SK-N-SH (cell line): ENCODE measurements at regions not wholly inside any gene's neighbourhood (a gene's known extent, or its start where the extent isn't known, plus 50 kb on each side); places are given as distances from the start of the nearest gene placed in this dataset.
A peak's percentile ranks its signal among the peaks of the same experiment; 100 is the strongest.

ENCODE experiments used
- CTCF ChIA-PET: fragments of 300-600, 350-600 bp; formaldehyde crosslinking; extraction: SDS; loops from one replicate; lab custom pipeline; 2021; lab: Yijun Ruan, JAX
- POLR2A ChIA-PET: fragments of 350-600 bp; sonication (Branson Sonifier 250); formaldehyde crosslinking; extraction: SDS; loops from one replicate; lab custom pipeline; 2020; ENCODE audit warnings: antibody characterized with exemption, inconsistent platforms; lab: Yijun Ruan, JAX
- DNase-seq: peaks from one replicate; pipeline ENCODE4 v3.0.0; 2012
- H2AFZ ChIP-seq: fragments of 200-600 bp; sonication (generic); 2 replicates; pipeline ENCODE4 v1.8.1; 2016; ENCODE audit warnings: antibody characterized with exemption, mild to moderate bottlenecking, low read depth
- H3F3A ChIP-seq: fragments of 200-600 bp; sonication (generic); replicated peaks from 2 replicates; pipeline ENCODE3; 2016; ENCODE audit warnings: antibody characterized with exemption, mild to moderate bottlenecking; ENCODE audit not compliant: insufficient read depth
- H3K27ac ChIP-seq, 2 experiments: fragments of 200-500 bp in 1 of 2; fragments of 200-600 bp in 1 of 2; sonication (Bioruptor generic) in 1 of 2; sonication (generic), shearing (Covaris generic) in 1 of 2; 2 replicates each; pipeline versions ENCODE4 v1.5.1 to v1.6.1; 2014 to 2016; ENCODE audit warnings: low read depth in 2 of 2, inconsistent platforms in 1 of 2, low read length in 1 of 2, mild to moderate bottlenecking in 1 of 2, mixed read lengths in 1 of 2
- H3K27me3 ChIP-seq: fragments of 200-600 bp; sonication (generic), shearing (Covaris generic); 2 replicates; pipeline ENCODE4 v1.6.1; 2016; ENCODE audit warnings: mixed run types; ENCODE audit not compliant: insufficient read depth
- H3K36me3 ChIP-seq, 2 experiments: fragments of 200-500 bp in 1 of 2; fragments of 200-600 bp in 1 of 2; sonication (Bioruptor generic) in 1 of 2; sonication (generic) in 1 of 2; replicated peaks in 1 of 2; 2 replicates each; pipeline versions ENCODE3 to v1.5.1; 2014 to 2016; ENCODE audit warnings: low read length in 1 of 2, mild to moderate bottlenecking in 1 of 2; ENCODE audit not compliant: insufficient read depth in 2 of 2, control insufficient read depth in 1 of 2
- H3K4me1 ChIP-seq, 2 experiments: fragments of 200-500 bp in 1 of 2; fragments of 200-600 bp in 1 of 2; sonication (Bioruptor generic) in 1 of 2; sonication (generic), shearing (Covaris generic) in 1 of 2; 2 replicates each; pipeline versions ENCODE4 v1.5.1 to v1.6.1; 2014 to 2016; ENCODE audit warnings: low read depth in 1 of 2, low read length in 1 of 2, mixed run types in 1 of 2; ENCODE audit not compliant: insufficient read depth in 2 of 2, control insufficient read depth in 1 of 2
- H3K4me2 ChIP-seq: fragments of 200-600 bp; sonication (generic), shearing (Covaris generic); 2 replicates; pipeline ENCODE4 v1.6.1; 2017; ENCODE audit warnings: mixed run types
- H3K4me3 ChIP-seq, 2 experiments: fragments of 200-500 bp in 1 of 2; fragments of 200-600 bp in 1 of 2; sonication (Bioruptor generic) in 1 of 2; sonication (generic), shearing (Covaris generic) in 1 of 2; 2 replicates each; pipeline versions ENCODE4 v1.5.1 to v1.8.1; 2014 to 2016; ENCODE audit warnings: low read depth in 2 of 2, inconsistent platforms in 1 of 2, low read length in 1 of 2, mild to moderate bottlenecking in 1 of 2, mixed read lengths in 1 of 2, moderate library complexity in 1 of 2
- H3K79me2 ChIP-seq: fragments of 200-600 bp; sonication (generic); 2 replicates; pipeline ENCODE4 v1.8.1; 2017; ENCODE audit warnings: mild to moderate bottlenecking; ENCODE audit not compliant: insufficient read depth
- H3K9ac ChIP-seq: fragments of 200-600 bp; sonication (generic); 2 replicates; pipeline ENCODE4 v1.6.1; 2017; ENCODE audit warnings: mixed run types
- H3K9me2 ChIP-seq: fragments of 200-600 bp; sonication (generic); 2 replicates; pipeline ENCODE4 v1.6.1; 2017; ENCODE audit warnings: mixed run types
- H3K9me3 ChIP-seq: fragments of 200-600 bp; sonication (generic); 2 replicates; pipeline ENCODE4 v1.6.1; 2017; ENCODE audit warnings: mixed run types, mild to moderate bottlenecking, moderate library complexity
- H4K20me1 ChIP-seq: fragments of 200-600 bp; sonication (generic); 2 replicates; pipeline ENCODE4 v1.6.1; 2017; ENCODE audit warnings: mild to moderate bottlenecking, mixed run types; ENCODE audit not compliant: insufficient read depth
- CHD2 ChIP-seq: fragments of 150-350 bp; IDR thresholded peaks from 2 replicates; pipeline ENCODE4 v1.6.1; 2018; ENCODE audit warnings: low read length; ENCODE audit not compliant: partially characterized antibody
- EP300 ChIP-seq, 2 experiments: IDR thresholded peaks; 2 replicates each; pipeline versions ENCODE4 v1.4.0 to v1.6.1; 2012; ENCODE audit warnings: borderline replicate concordance in 1 of 2, low read depth in 1 of 2, low read length in 1 of 2
- FOSL2 ChIP-seq: IDR thresholded peaks from 2 replicates; pipeline ENCODE4 v1.4.0; 2012; ENCODE audit warnings: low read depth, mild to moderate bottlenecking, moderate library complexity, borderline replicate concordance
- FOXM1 ChIP-seq: IDR thresholded peaks from 2 replicates; pipeline ENCODE4 v1.4.0; 2012; ENCODE audit warnings: low read depth, mild to moderate bottlenecking
- GATA2 ChIP-seq: sonication (generic); formaldehyde crosslinking; IDR thresholded peaks from 2 replicates; pipeline ENCODE4 v1.5.0; 2020; ENCODE audit warnings: mild to moderate bottlenecking, missing genetic modification reagents
- IRF3 ChIP-seq: fragments of 150-350 bp; IDR thresholded peaks from 2 replicates; pipeline ENCODE4 v1.6.1; 2016; ENCODE audit warnings: mild to moderate bottlenecking, low read depth, low read length
- JUND ChIP-seq: IDR thresholded peaks from 2 replicates; pipeline ENCODE4 v1.4.0; 2012
- MEF2A ChIP-seq: IDR thresholded peaks from 2 replicates; pipeline ENCODE4 v1.4.0; 2012; ENCODE audit warnings: low read depth, borderline replicate concordance
- NFIC ChIP-seq: IDR thresholded peaks from 2 replicates; pipeline ENCODE4 v1.4.0; 2012; ENCODE audit warnings: borderline replicate concordance
- PBX3 ChIP-seq: IDR thresholded peaks from 2 replicates; pipeline ENCODE4; 2012
- REST ChIP-seq: IDR thresholded peaks from 2 replicates; pipeline ENCODE4 v1.6.1; 2012; ENCODE audit warnings: mild to moderate bottlenecking, low read depth, low read length, moderate library complexity
- RXRA ChIP-seq: IDR thresholded peaks from 2 replicates; pipeline ENCODE4 v1.4.0; 2012; ENCODE audit warnings: low read depth, mild to moderate bottlenecking, borderline replicate concordance
- TCF12 ChIP-seq: IDR thresholded peaks from 2 replicates; pipeline ENCODE4 v1.4.0; 2012
- TEAD4 ChIP-seq: IDR thresholded peaks from 2 replicates; pipeline ENCODE4 v1.4.0; 2012; ENCODE audit warnings: mild to moderate bottlenecking, borderline replicate concordance; ENCODE audit not compliant: insufficient read depth
- USF1 ChIP-seq: IDR thresholded peaks from 2 replicates; pipeline ENCODE4 v1.4.0; 2012; ENCODE audit warnings: low read depth, borderline replicate concordance
- ZBTB33 ChIP-seq: IDR thresholded peaks from 2 replicates; pipeline ENCODE4 v1.4.0; 2012; ENCODE audit warnings: low read depth, borderline replicate concordance
- WGBS: methylation state at CpG from one replicate; pipeline ENCODE4 v1.1.6; 2017; ENCODE audit warnings: low lambda C conversion rate; 5-methylcytosine and 5-hydroxymethylcytosine counted together
- TF ChIP-seq, protein P1 (sequence below): IDR thresholded peaks from 2 replicates; pipeline ENCODE4 v1.4.0; 2012; ENCODE audit warnings: low read depth

DNA sequence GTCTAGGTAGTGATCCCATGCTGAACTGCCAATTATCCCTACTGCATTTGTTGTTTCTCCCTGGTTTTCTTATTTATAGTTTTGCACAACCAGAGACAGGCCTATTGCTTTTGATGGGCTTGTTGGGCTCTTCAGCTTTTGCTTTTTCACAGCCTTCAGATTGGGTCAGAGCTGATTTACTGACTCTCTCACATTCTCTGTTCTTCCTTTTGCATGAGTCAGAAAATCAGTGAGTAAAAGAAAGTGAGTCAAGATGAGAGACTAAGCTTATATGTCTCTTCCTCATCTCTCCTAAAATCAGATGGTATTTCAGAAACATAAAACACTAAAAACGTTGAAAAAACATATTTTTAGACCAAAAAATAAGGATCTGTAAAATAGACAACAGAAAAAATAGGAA, 1135.4 kb downstream of the XPNPEP1 start:
- 2% methylated on average over 1 of the region's 1 CpG for WGBS
- H3K9me3 ChIP-seq: no peaks in the 10 kb centered on the region
- H3K27me3 ChIP-seq: no peaks in the 10 kb centered on the region
- H3K4me3 ChIP-seq: no peak overlapping the region
- peaks cover 0 to 33% of the 10 kb centered on the region in 2 experiments; a peak in 3 of 4 replicates for H3K4me1 ChIP-seq
- TF ChIP-seq FOSL2 (peak; percentile 79), NFIC (peak; percentile 39; the same call in 1 of the 2 replicates), EP300 (IDR thresholded peaks at IDR 0.05; ENCODE audit: borderline replicate concordance in 1 of 2, low read depth in 1 of 2, low read length in 1 of 2) (peak in 1 of 2 experiments; percentile 46; a peak in 1 of 4 replicates), TEAD4 (no peak), FOXM1 (no peak), PBX3 (peak; percentile 78), JUND (peak; percentile 72), RXRA (no peak), ZBTB33 (no peak), USF1 (no peak), MEF2A (0 out of 2 replicates have a peak, but pooled peaks have one; percentile 19), GATA2 (no peak), TCF12 (peak; percentile 58; the same call in 1 of the 2 replicates)
- TF ChIP-seq, protein P1, sequence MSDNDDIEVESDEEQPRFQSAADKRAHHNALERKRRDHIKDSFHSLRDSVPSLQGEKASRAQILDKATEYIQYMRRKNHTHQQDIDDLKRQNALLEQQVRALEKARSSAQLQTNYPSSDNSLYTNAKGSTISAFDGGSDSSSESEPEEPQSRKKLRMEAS: 0 out of 2 replicates have a peak, but pooled peaks have one; percentile 30
- no peaks in the 10 kb centered on the region for H3K79me2 ChIP-seq
- H2AFZ ChIP-seq: 0 out of 2 replicates have a peak overlapping the region, but pooled peaks have one; percentile 52
- H3K9ac ChIP-seq: peak overlapping the region; percentile 14; the same call in 1 of the 2 replicates
- H3F3A ChIP-seq: peaks cover 53% of the 10 kb centered on the region
- DNase-seq: no peak
- no peaks in the 10 kb centered on the region for H3K36me3 ChIP-seq
- peak overlapping the region in 1 of 2 experiments; percentile 88; a peak in 2 of 4 replicates for H3K27ac ChIP-seq
- CTCF ChIA-PET: no interaction called here
- POLR2A ChIA-PET: no interaction called here
- H4K20me1 ChIP-seq: no peaks in the 10 kb centered on the region
- H3K4me2 ChIP-seq: no peak overlapping the region
- H3K9me2 ChIP-seq: no peaks in the 10 kb centered on the region

DNA sequence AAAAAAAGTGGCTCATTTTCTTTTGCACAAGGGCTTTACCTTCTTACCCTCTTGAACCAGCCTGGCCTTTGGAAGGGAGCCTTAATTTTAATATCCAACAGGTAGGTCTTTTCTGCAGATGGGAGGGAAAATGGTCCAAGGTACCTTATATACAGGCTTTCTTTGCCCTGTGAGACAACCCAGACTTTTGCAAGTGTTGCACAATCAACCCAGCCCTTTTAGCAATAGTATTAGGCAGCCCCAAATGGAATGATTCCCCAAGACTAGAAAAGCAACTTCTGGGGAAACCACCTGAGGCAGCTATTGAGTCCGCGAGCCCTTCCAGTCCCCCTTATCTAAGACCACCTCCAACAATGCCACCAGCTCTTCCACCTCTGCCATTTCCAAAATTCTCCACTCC, 1138.3 kb downstream of the XPNPEP1 start:
- Histone ChIP-seq H3K9ac (no peak overlapping the region), H3K4me1 (peaks cover 0 to 15% of the 10 kb centered on the region in 2 experiments; a peak in 3 of 4 replicates), H2AFZ (no peak overlapping the region), H3K4me3 (no peak overlapping the region), H3K27ac (no peak overlapping the region), H3K9me3 (no peaks in the 10 kb centered on the region), H3K9me2 (no peaks in the 10 kb centered on the region), H3K4me2 (no peak overlapping the region), H3K36me3 (no peaks in the 10 kb centered on the region), H3K27me3 (no peaks in the 10 kb centered on the region), H3K79me2 (no peaks in the 10 kb centered on the region), H3F3A (peaks cover 26% of the 10 kb centered on the region), H4K20me1 (no peaks in the 10 kb centered on the region)
- WGBS: 100% methylated on average over 2 of the region's 2 CpGs
- CTCF ChIA-PET: no interaction called here
- no peak for DNase-seq
- POLR2A ChIA-PET: no interaction called here
- TF ChIP-seq CHD2 (no peak), IRF3 (no peak), REST (no peak), TCF12 (no peak), USF1 (no peak), EP300 (IDR thresholded peaks at IDR 0.05; ENCODE audit: borderline replicate concordance in 1 of 2, low read depth in 1 of 2, low read length in 1 of 2) (no peak)
